Thyroid gland (tissue), 4 donors: ENCODE measurements at regions not wholly inside any gene's neighbourhood (a gene's known extent, or its start where the extent isn't known, plus 50 kb on each side); places are given as distances from the start of the nearest gene placed in this dataset.

ENCODE experiments used
- POLR2A ChIP-seq, 2 donors: fragments of 450-650 bp; IDR thresholded peaks; one replicate each; pipeline ENCODE4 v1.6.1; 2017; ENCODE audit warnings: antibody characterized with exemption in 2 of 2, mild to moderate bottlenecking in 2 of 2, moderate library complexity in 1 of 2
- TF ChIP-seq, protein P1 (sequence below), 6 experiments: fragments of 200-600 bp in 3 of 6; fragments of 450-650 bp in 3 of 6; sonication (generic) in 3 of 6; IDR thresholded peaks; one replicate each; pipeline ENCODE4 v1.5.1; 2016 to 2019; ENCODE audit warnings: antibody characterized with exemption in 6 of 6, mild to moderate bottlenecking in 2 of 6, inconsistent platforms in 1 of 6, moderate library complexity in 1 of 6

DNA sequence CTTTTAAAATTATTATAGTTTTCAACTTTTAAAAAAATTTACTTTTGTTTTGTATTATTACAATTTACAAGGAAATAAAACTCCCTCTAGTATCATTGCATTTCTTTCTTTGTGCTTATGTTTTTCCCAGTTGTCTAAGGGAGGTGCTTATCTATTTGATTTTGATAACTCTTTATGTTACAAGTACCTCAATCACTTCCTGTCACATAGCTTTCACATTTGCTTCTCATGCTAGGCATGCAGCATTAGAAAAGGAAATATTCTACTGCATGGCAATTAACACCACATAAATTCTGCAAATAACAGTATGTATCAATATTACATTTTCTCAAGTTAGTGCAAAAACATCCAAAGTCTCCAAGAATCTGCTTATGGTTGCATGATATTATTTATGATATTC, 180.3 kb upstream of the HS3ST1 start:
- TF ChIP-seq, protein P1, sequence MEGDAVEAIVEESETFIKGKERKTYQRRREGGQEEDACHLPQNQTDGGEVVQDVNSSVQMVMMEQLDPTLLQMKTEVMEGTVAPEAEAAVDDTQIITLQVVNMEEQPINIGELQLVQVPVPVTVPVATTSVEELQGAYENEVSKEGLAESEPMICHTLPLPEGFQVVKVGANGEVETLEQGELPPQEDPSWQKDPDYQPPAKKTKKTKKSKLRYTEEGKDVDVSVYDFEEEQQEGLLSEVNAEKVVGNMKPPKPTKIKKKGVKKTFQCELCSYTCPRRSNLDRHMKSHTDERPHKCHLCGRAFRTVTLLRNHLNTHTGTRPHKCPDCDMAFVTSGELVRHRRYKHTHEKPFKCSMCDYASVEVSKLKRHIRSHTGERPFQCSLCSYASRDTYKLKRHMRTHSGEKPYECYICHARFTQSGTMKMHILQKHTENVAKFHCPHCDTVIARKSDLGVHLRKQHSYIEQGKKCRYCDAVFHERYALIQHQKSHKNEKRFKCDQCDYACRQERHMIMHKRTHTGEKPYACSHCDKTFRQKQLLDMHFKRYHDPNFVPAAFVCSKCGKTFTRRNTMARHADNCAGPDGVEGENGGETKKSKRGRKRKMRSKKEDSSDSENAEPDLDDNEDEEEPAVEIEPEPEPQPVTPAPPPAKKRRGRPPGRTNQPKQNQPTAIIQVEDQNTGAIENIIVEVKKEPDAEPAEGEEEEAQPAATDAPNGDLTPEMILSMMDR (IDR thresholded peaks at IDR 0.05): no peak
- no peak for TF ChIP-seq POLR2A (IDR thresholded peaks at IDR 0.05)
